ENCODE measurements at regions not wholly inside any gene's neighbourhood (a gene's known extent, or its start where the extent isn't known, plus 50 kb on each side); places are given as distances from the start of the nearest gene placed in this dataset.

- no peaks in the 10 kb centered on the region for H3K4me1 ChIP-seq (ENCODE audit: control insufficient read depth in 5 of 5, insufficient read depth in 5 of 5, low read length in 5 of 5)
- no peak for DNase-seq
- TF ChIP-seq, protein P1, sequence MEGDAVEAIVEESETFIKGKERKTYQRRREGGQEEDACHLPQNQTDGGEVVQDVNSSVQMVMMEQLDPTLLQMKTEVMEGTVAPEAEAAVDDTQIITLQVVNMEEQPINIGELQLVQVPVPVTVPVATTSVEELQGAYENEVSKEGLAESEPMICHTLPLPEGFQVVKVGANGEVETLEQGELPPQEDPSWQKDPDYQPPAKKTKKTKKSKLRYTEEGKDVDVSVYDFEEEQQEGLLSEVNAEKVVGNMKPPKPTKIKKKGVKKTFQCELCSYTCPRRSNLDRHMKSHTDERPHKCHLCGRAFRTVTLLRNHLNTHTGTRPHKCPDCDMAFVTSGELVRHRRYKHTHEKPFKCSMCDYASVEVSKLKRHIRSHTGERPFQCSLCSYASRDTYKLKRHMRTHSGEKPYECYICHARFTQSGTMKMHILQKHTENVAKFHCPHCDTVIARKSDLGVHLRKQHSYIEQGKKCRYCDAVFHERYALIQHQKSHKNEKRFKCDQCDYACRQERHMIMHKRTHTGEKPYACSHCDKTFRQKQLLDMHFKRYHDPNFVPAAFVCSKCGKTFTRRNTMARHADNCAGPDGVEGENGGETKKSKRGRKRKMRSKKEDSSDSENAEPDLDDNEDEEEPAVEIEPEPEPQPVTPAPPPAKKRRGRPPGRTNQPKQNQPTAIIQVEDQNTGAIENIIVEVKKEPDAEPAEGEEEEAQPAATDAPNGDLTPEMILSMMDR (IDR thresholded peaks at IDR 0.05; ENCODE audit: control extremely low read depth, extremely low read depth), result no peak
- no peaks in the 10 kb centered on the region for H3K27me3 ChIP-seq (ENCODE audit: control insufficient read depth in 3 of 3, insufficient read depth in 3 of 3, low read length in 2 of 3)
- H3K27ac ChIP-seq (ENCODE audit: low read depth in 1 of 2, low read length in 1 of 2), result no peak overlapping the region
- WGBS, 2 donors, result 15 to 27% methylated on average over 3 of the region's 3 CpGs
- H3K9ac ChIP-seq (ENCODE audit: insufficient read depth in 1 of 2, low read length in 2 of 2), result no peak overlapping the region
- H3K9me3 ChIP-seq (ENCODE audit: control insufficient read depth in 4 of 4, insufficient read depth in 3 of 4, low read length in 3 of 4), result no peaks in the 10 kb centered on the region
- H3K4me3 ChIP-seq, result no peak overlapping the region
- no peak for ATAC-seq (ENCODE audit: insufficient read depth, low FRiP score)
- no peaks in the 10 kb centered on the region for H3K36me3 ChIP-seq (ENCODE audit: control insufficient read depth in 4 of 4, insufficient read depth in 4 of 4, low read length in 4 of 4)
Measured at GRCh38 chr1:69455718-69456117, 112.0 kb upstream of the LRRC7 start.

DNA sequence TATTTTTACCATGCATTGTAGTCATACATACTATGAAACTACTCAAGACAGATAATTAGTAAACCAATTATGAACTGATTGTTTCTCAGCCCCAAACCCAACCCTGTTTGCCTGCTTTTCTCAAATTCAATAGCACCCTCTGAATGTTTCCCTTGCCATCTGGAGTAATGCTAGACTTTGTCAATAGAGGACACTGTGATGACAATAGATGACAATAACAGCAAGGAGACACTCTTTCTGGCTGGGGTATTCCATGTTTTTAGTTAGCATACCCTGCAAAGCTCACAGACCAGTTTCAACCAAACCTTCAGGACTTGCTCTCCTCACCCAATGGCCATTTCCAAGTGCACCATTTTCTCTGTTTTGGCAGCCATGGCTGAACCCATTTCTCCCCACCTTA lies 108.5 kb upstream of the LRRC7 start:
- no peak overlapping the region for H3K4me3 ChIP-seq
- no peak for DNase-seq
- H3K36me3 ChIP-seq (ENCODE audit: control insufficient read depth in 4 of 4, insufficient read depth in 4 of 4, low read length in 4 of 4), result no peaks in the 10 kb centered on the region
- H3K27ac ChIP-seq (ENCODE audit: low read depth in 1 of 2, low read length in 1 of 2), result no peak overlapping the region
- no peak for ATAC-seq (ENCODE audit: insufficient read depth, low FRiP score)
- H3K9ac ChIP-seq (ENCODE audit: insufficient read depth in 1 of 2, low read length in 2 of 2), result no peak overlapping the region
- peaks cover 0 to 4% (median 0%) of the 10 kb centered on the region in 4 donors for H3K9me3 ChIP-seq (ENCODE audit: control insufficient read depth in 4 of 4, insufficient read depth in 3 of 4, low read length in 3 of 4)
- TF ChIP-seq, protein P1 (IDR thresholded peaks at IDR 0.05; ENCODE audit: control extremely low read depth, extremely low read depth), result no peak
- H3K4me1 ChIP-seq (ENCODE audit: control insufficient read depth in 5 of 5, insufficient read depth in 5 of 5, low read length in 5 of 5), result no peaks in the 10 kb centered on the region
- H3K27me3 ChIP-seq (ENCODE audit: control insufficient read depth in 3 of 3, insufficient read depth in 3 of 3, low read length in 2 of 3), result no peaks in the 10 kb centered on the region

- DNase-seq (no peak), ATAC-seq (ENCODE audit: insufficient read depth, low FRiP score) (no peak)
- no peak overlapping the region for H3K9ac ChIP-seq (ENCODE audit: insufficient read depth in 1 of 2, low read length in 2 of 2)
- H3K4me3 ChIP-seq, result no peak overlapping the region
- H3K27me3 ChIP-seq (ENCODE audit: control insufficient read depth in 3 of 3, insufficient read depth in 3 of 3, low read length in 2 of 3), result no peaks in the 10 kb centered on the region
- no peaks in the 10 kb centered on the region for H3K4me1 ChIP-seq (ENCODE audit: control insufficient read depth in 5 of 5, insufficient read depth in 5 of 5, low read length in 5 of 5)
- no peaks in the 10 kb centered on the region for H3K36me3 ChIP-seq (ENCODE audit: control insufficient read depth in 4 of 4, insufficient read depth in 4 of 4, low read length in 4 of 4)
- no peaks in the 10 kb centered on the region for H3K9me3 ChIP-seq (ENCODE audit: control insufficient read depth in 4 of 4, insufficient read depth in 3 of 4, low read length in 3 of 4)
- H3K27ac ChIP-seq (ENCODE audit: low read depth in 1 of 2, low read length in 1 of 2), result no peak overlapping the region
- 88 to 89% methylated on average over 2 of the region's 2 CpGs for WGBS, 2 donors
- TF ChIP-seq, protein P1 (IDR thresholded peaks at IDR 0.05; ENCODE audit: control extremely low read depth, extremely low read depth), result no peak
Measured at GRCh38 chr1:69475021-69475420, 92.7 kb upstream of the LRRC7 start.

DNA sequence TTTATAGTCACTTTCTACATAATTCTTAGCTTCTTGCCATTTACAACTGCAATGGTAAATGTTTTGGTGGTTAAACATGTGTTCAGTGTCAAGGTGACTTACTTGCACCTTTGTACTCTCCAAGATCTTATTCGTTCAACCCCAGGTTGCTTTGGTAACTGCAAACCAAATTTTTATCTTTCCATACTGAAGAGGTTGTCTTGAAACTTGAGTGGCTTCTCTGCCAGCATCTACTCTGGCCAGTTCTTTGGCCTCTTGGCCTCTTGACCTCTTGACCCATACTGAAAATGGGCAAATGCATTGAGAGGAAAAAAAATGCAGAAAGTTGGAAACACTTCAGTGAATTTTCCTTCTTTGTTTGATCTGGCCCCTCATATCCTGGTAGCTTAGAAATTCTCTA lies 88.0 kb upstream of the LRRC7 start:
- ATAC-seq (ENCODE audit: insufficient read depth, low FRiP score) (no peak), DNase-seq (no peak)
- no peaks in the 10 kb centered on the region for H3K9me3 ChIP-seq (ENCODE audit: control insufficient read depth in 4 of 4, insufficient read depth in 3 of 4, low read length in 3 of 4)
- no peak overlapping the region for H3K27ac ChIP-seq (ENCODE audit: low read depth in 1 of 2, low read length in 1 of 2)
- no peaks in the 10 kb centered on the region for H3K36me3 ChIP-seq (ENCODE audit: control insufficient read depth in 4 of 4, insufficient read depth in 4 of 4, low read length in 4 of 4)
- H3K27me3 ChIP-seq (ENCODE audit: control insufficient read depth in 3 of 3, insufficient read depth in 3 of 3, low read length in 2 of 3), result no peaks in the 10 kb centered on the region
- no peak overlapping the region for H3K9ac ChIP-seq (ENCODE audit: insufficient read depth in 1 of 2, low read length in 2 of 2)
- no peaks in the 10 kb centered on the region for H3K4me1 ChIP-seq (ENCODE audit: control insufficient read depth in 5 of 5, insufficient read depth in 5 of 5, low read length in 5 of 5)
- 47 to 58% methylated on average over 1 of the region's 1 CpG for WGBS, 2 donors
- no peak overlapping the region for H3K4me3 ChIP-seq
- TF ChIP-seq, protein P1 (IDR thresholded peaks at IDR 0.05; ENCODE audit: control extremely low read depth, extremely low read depth), result no peak
